HG03354 (cell line): ENCODE measurements at regions not wholly inside any gene's neighbourhood (a gene's known extent, or its start where the extent isn't known, plus 50 kb on each side); places are given as distances from the start of the nearest gene placed in this dataset.

ENCODE experiments used
- ATAC-seq: cut with Tn5 transposase; IDR thresholded peaks from one replicate; pipeline ENCODE4 v1.9.1; 2021; ENCODE audit warnings: mild to moderate bottlenecking; ENCODE audit not compliant: unreplicated experiment, poor library complexity, severe bottlenecking

DNA sequence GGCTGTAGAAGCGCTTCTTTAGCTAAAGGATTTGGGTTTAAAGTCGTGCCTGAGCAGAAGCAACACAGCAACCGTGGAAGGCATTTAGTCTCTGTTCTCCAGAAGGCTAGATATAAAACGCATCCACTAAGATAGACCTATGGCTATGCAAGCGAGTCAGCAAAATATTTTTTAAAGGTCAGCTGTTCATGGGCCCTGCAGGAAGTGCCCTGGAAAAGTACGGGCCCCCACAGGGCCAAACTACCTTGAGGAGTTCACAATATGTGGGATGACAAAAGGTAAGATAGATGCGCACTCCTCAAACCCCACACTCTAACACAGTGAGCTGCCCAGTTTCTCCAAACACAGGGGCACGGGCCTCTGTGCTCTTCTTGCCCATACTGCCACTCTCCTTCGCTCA, 261.6 kb downstream of the VPS13C start:
- no peak for ATAC-seq

DNA sequence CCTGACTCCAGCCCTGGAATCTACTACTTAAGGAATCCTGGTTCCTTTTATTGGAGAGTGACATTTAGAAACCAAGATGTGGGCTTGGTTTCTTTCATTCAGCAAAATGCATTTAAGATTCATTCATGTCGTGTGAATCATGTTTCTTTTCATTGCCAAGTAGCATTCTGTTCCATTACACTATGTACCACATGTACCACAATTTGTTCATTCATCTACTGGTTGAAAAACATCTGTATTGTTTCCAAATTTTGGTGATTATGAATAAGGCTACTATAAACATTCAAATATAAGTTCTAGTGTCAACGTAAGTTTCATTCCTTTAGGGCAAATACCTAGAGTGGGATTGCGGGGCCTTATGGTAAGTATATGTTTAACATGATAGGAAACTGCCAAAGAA, 264.2 kb downstream of the VPS13C start:
- no peak for ATAC-seq

DNA sequence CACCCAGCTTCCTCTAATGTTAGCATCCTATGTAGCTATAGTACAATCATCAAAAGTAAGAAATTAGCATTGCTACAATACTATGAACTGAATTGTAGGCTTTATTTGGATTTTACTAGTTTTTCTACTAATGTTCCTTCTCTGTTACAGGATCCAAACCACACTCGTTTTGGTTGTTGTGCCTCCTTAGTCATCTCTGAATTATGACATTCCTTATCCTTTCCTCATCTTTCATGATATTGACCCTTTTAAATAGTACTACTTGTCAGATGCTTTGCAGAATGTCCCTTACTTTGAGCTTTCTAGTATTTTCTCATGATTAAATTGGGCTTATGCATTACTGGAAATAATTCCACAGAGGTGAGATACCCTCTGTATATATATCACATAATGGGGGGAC, 265.4 kb downstream of the VPS13C start:
- no peak for ATAC-seq

DNA sequence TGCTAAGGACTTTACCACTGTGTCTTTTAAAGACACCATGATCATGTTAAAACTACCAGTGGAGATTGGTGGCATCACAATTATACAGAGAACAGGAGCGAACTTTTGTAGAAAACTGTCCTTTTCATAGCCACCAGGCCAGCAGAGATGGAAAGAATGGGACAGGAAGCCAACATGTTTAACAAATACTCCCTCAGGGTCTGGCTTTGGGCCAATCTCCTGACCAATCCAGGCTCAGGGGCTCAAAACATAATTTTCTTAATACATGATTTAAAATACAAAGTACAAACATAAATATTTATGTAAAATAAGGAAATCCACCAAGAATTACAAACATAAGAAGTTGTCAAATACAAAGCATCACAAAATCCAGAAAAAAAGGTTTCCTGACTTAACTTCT, 266.0 kb downstream of the VPS13C start:
- no peak for ATAC-seq

DNA sequence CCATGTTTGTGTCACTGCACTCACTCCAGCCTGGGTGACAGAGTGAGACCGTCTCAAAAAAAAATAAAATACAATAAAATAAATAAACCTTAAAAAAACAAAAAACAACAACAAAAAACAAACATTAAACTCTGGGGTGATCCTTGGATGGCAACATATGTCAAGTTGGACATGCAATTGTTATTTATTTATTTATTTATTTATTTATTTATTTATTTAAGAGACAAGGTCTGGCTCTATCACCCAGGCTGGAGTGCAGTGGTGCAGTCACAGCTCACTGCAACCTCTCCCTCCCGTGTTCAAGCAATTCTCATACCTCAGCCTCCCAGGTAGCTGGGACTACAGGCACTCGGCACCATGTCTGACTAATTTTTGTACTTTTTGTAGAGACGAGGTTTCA, 275.5 kb downstream of the VPS13C start:
- no peak for ATAC-seq

DNA sequence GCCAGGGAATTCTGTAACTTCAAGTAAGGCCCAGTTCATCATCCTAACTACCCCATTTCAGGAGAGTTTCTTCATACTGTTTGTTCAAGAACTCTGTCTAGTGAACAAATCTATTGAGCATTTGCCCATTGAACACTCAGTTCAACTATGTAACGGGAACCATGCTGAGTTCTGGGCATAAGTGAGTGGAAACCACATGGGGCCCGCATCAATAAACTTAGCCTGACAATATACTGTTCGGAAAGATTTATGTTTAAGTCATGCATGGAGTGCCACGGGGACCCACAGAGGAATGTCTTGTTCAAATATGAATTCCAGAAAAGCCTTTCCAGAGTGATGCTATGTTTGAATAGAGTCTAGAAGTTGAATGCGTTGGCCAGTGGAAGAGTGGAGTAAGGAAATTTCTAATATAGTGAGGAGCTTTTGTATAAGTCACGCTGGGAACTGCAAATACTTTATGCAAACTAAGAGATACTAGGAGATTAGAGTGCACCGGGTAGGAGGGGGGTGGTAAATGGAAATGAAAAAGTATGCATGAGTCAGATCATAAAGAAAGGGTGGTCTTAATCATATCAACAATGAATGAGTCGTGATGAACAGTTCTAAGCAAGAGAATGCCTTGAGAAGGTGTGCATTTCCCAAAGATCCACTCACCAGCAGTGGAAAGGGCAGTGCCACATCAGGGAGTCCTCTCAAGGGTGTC, 279.8 kb downstream of the VPS13C start:
- no peak for ATAC-seq

DNA sequence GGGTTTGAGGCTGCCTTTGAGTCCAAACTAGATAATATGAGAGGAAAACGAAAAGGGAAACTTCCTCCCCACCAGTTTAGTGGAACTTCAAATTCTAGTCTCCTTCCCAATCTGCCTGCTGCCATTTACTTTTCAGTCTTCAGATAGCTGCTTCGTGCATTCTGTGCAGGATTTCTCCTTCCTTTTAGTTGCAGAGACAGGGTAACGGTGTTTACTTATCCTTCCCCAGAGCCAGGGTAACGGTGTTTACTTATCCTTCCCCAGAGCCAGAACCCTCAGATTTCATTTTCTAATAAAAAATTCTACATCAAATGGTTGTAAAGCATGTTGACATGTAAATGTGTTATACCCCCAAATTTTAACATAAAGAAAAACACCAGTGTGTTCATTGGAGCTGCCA, 282.6 kb downstream of the VPS13C start:
- ATAC-seq = no peak

DNA sequence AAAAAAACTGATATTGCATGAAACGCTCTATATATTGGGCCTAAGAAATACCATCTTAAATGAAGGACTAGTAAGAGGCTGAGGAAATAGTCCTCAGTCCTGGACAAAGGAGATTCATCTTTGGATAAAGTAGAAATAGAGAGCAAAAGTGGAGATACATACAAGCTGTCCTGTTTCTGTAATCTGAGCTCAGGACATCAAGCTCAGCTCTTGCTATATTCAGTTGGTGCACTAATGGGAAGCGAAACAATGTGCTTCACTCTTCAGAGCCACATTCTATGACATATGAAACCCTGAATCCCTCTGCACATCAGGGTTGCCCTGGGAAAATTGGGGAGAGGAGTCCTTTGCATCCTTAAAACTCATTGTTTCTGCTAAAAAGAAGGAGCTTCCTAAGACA, 290.7 kb downstream of the VPS13C start:
- no peak for ATAC-seq

DNA sequence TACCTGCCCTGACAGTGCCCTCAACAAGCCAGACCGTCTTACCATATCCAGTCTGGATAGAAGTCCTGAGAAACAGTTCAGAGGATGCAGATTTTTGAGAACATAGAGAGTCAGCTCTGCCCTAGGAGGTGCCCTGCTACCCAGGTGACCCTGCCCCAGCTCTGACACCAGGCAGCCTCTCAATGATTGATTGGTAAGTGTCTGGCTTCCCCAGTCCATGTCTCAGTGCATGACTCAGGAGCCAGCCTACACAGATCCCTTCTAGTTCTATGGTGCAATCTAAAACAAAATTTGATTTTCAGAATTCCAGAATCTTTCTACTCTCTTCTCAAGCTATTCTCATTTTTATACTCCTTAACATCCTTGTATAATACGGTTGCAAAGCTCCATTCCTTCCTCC, 292.1 kb downstream of the VPS13C start:
- ATAC-seq = no peak

DNA sequence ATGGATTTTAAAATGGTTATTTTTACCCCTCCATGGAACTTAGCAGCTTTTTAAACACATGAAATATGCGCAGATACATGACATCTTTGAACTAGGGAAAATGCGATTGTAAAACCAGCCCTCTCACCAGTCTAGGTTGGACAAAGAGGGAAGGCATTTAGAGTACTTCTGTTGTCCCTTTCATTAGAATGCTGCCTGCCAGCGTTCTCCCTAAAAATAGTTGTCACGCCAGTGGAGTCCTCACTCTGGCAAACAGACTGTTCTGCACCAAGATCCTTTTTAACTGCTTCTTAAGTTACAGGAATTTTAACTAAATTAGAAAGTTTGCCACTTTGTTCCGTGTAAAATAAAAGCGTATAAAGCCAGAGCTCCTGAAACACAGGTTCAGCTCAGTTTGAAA, 295.3 kb downstream of the VPS13C start:
- no peak for ATAC-seq

DNA sequence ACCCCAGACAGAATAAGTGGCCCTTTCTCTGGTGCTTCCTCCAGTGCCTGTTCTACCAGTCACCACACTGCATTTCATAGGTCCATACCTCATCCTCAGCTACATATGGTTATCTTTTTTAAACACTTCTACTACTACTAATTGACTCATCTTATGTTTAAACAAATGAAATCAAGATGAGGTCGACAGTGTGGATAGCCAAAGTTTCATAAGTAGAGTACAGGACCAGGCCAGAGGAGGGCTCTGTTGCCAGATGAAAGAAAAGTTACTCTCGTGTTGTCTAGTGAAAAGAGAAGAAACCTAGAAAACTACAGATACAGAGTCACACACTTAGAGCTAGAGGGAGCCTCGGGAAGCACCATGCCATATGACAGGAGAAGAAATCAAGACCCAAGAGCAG, 296.1 kb downstream of the VPS13C start:
- no peak for ATAC-seq

DNA sequence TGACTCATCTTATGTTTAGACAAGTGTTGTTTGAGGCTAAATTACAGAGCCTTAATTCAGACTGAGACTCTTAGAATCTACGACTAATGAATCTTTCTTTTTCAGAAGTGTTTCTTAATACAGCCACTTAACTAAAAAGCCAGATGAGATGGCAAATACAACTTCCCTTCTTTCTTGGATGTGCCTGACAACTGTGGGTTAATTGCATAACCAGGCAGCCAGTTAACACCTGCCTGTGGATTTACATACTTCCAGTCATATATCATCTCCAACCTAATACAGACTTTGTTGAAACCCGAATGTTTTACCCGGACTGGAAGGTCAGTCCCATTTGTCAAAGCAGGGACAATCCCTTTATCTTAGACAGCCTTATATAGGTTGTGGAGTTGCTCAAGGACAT, 297.6 kb downstream of the VPS13C start:
- ATAC-seq = no peak

DNA sequence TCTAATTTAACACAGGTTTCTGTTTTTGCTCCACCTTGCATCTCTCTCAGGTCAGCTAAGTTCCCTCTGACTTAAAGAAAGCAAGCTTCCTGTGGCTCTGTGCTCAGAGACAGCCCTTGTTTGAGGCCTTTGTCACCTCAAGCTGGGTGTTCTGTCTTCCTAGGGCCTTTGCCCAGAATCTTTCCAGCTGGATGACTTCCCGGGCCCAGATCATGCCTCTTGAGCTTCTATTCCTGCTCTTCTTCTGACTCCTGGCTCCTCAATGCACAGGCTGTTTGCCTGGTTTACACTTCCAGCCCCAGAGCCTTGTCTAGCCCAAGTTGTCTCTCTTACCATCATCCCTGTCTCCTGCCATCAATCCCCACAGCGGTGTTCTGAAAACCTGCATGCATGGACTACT, 300.6 kb downstream of the VPS13C start:
- ATAC-seq = no peak

DNA sequence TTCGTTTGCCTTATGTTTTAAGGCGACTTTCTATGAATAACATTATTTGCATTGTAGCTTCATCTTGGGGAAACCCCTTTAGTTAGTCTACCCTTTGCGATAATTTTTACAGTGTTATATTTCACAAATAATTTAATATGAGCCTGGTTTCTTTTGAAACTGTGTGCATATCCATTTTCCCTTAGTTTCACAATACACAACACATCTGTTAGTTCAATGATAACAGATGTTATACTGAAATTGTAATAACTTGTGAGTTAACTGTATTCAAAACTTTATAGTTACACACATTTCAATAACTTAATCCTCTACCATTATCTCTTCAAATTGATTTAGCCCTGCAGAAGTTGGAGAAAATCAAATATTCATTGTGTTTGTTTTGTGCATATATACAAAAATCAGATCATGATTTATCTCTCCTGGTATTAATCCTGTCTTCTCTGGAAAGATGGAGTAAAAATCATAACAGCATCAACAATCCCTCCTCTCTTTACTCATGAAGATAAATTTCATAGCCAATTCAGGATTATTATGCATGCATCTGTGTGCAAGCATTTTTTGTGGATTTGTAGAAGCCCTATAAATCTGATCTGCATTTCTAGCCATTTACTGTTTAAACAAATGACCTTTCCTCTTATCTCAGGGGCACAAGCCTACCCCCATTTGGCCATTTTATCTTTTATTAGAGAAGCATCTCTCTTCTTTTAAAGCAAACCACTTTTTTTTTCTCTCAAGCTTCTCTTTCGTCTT, 304.0 kb downstream of the VPS13C start:
- ATAC-seq = no peak

DNA sequence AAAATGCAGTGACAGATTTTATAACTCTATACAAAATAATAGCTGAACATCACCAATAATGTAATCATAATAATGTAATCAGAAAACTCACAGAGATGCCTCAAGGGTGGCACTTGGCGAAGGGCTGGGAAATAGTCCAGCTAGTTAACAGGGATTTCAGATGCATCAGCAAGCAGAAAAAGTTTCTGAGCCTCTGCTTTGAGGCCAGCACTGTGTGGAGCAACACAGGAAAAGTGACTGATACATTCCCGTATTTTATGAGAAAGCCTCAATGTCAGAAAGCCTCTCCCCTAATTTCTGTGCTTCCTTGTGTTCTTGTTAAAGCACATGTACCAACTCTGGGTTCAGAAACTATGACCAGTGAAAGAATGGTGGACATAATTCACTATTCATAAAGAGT, 304.8 kb downstream of the VPS13C start:
- ATAC-seq = no peak

DNA sequence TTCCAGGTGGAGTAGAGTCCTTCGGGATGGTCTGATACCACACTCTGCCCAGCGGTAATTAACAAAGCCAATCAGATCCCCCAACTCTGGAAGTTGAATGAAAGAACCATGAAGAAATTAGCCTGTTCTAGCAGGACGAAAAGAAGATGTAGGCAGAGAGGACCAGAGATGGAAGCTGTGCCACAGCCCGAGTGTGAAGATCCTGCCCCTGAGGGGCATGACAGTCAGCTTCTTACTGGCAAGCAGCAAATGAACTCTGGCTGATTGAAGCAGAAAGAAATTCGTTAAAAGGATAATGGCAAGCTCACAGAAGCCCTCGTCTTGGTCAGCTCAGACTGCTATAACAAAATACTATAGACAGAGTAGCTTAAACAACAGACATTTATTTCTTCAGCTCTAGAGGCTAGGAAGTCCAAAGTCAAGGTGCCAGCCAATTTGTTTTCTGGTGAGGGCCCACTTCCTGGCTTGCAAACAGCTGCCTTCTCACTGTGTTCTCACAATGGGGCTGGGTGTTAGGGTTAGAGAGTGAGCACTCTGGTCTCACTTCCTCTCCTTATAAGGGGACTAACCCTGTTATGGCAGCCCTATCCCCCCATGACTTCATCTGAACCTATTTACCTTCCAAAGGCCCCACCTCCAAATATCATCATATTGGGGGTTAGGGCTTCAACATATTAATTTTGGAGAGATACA, 307.1 kb downstream of the VPS13C start:
- no peak for ATAC-seq

DNA sequence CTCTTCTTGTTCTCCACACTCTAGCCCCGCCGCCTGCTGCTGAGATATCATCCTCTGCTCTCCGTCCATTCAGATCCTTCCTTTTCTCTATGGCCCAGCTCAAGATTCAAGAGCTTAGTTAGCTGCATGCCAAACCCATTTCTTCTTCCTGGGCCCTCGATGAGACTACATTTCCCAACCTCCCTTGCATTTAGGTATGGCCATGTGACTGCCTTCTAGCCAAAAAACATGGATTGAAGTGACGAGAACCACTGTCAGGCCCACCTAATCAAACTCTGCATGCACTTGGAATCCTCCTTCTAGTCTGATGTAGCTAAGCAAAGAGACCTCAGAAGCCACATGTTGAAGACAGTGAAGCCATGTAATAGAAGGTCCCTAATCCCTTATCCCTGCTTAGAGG, 308.2 kb downstream of the VPS13C start:
- ATAC-seq = no peak

DNA sequence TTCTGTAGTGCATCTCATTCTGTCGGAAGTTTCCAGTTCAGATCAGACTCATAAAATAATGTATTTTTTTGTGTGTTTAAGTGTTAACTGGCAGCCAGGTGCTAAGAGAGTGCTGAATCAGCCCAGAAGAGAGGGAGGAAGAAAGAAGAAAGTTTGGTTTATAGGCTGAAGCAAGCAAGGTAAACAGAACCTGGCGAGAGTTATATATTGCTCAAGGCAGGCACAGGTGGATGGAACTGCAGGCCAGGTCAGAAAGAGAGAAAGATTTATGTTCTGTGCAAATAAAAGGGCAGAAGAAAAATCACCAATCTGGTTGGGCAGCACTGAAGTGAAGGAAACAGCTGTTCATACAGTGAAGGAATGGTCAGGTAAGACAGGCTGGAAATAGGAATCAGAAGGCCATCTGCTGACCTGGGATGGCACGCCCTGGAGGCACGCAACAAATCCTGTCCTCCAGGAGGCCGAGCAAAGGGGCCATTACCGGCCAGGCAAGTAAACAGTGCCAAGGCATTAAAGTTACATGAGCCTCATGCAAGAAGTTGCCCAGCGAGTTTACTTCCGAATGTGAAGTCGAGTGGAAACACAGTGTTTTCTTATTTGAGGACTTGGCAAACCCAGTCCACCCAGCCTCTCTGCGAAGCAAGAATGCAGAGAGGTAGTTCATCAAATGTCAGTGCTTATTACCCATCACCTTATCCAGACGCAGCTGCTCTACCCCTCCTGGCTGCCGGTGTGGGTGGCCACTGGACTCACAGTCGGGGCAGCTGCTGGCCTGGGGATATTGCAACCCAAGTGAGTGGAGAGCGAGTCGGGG, 309.8 kb downstream of the VPS13C start:
- ATAC-seq = no peak

DNA sequence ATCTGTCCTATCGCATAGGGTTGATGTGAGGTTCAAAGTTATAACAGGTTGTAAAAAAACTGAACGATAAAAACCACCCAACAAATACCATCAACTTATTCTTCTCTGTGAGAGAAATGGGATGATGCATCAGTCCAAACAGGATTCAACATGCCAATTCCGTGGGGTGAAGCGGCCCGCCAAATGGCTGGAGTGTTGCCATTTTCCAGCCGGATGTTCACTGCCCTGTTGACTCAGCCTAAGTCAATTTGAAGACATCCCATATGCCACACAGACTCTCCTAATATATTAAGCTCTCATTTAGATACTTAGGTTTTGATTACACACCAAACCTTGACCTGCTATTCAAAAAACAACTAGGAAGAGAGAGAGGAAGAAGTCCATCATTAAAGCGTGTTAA, 311.1 kb downstream of the VPS13C start:
- no peak for ATAC-seq

DNA sequence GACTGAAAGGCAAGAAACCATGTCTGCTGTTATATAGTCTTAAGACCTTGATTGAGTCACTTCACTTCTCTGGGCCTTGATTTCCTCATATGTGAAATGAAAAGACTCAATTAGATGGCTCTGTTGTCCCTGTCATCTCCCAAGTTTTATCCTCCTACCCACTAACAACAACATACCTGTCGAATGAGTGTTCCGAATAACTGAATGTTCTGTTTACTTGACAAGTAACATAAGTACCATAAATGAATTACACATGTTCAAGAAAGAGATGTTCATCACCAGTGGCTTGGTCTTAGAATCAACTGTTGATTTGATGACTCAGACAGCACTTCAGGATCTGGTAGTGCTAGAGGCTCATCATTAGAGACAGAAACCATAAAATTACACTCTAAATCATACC, 311.7 kb downstream of the VPS13C start:
- no peak for ATAC-seq
